Activated naive CD8-positive, alpha-beta T cell (primary cell): ENCODE measurements at regions not wholly inside any gene's neighbourhood (a gene's known extent, or its start where the extent isn't known, plus 50 kb on each side); places are given as distances from the start of the nearest gene placed in this dataset.
"Not testable (repeated sequence)": the region's sequence is repeated elsewhere in the genome, so short reads cannot be mapped to it uniquely, and the experiment has no call there.

Experiments
- H3K27ac Mint-ChIP-seq: one replicate; pipeline ENCODE4 v1.8.0; 2021; ENCODE audit warnings: mixed read lengths
- H3K27me3 Mint-ChIP-seq: one replicate; pipeline ENCODE4 v1.8.0; 2021; ENCODE audit warnings: mixed read lengths
- H3K36me3 Mint-ChIP-seq: one replicate; pipeline ENCODE4 v1.8.0; 2021; ENCODE audit warnings: mixed read lengths
- H3K4me1 Mint-ChIP-seq: one replicate; pipeline ENCODE4 v1.8.0; 2021; ENCODE audit warnings: low read depth, mixed read lengths
- H3K4me3 Mint-ChIP-seq: one replicate; pipeline ENCODE4 v1.8.0; 2021; ENCODE audit warnings: mild to moderate bottlenecking, mixed read lengths
- H3K9me3 Mint-ChIP-seq: one replicate; pipeline ENCODE4 v1.8.0; 2021; ENCODE audit warnings: low read depth, mixed read lengths

- no peaks in the 10 kb centered on the region for H3K9me3 Mint-ChIP-seq
- H3K36me3 Mint-ChIP-seq, result no peaks in the 10 kb centered on the region
- no peaks in the 10 kb centered on the region for H3K27me3 Mint-ChIP-seq
- no peak overlapping the region for H3K4me3 Mint-ChIP-seq
- H3K27ac Mint-ChIP-seq, result no peak overlapping the region
- no peaks in the 10 kb centered on the region for H3K4me1 Mint-ChIP-seq
Observed at GRCh38 chr5:56298336-56299090, 65.4 kb upstream of the ANKRD55 start.

- Mint-ChIP-seq H3K4me1 (no peaks in the 10 kb centered on the region), H3K27me3 (no peaks in the 10 kb centered on the region), H3K4me3 (no peak overlapping the region), H3K9me3 (no peaks in the 10 kb centered on the region), H3K36me3 (no peaks in the 10 kb centered on the region), H3K27ac (no peak overlapping the region)
Observed at GRCh38 chr5:56297851-56298250, 64.7 kb upstream of the ANKRD55 start.

GRCh38 chr5:56295311-56295710 is 62.2 kb upstream of the ANKRD55 start:
- H3K4me1 Mint-ChIP-seq, H3K27me3 Mint-ChIP-seq, H3K36me3 Mint-ChIP-seq, H3K4me3 Mint-ChIP-seq, H3K27ac Mint-ChIP-seq, H3K9me3 Mint-ChIP-seq: not testable (repeated sequence)

- Mint-ChIP-seq H3K4me3 (no peak overlapping the region), H3K9me3 (no peaks in the 10 kb centered on the region), H3K4me1 (peaks cover 4% of the 10 kb centered on the region), H3K36me3 (no peaks in the 10 kb centered on the region), H3K27ac (no peak overlapping the region), H3K27me3 (no peaks in the 10 kb centered on the region)
Observed at GRCh38 chr5:56294354-56294753, 61.2 kb upstream of the ANKRD55 start.

GRCh38 chr5:56292874-56293273 is 59.7 kb upstream of the ANKRD55 start:
- not testable (repeated sequence) for H3K27me3 Mint-ChIP-seq, H3K27ac Mint-ChIP-seq, H3K9me3 Mint-ChIP-seq, H3K36me3 Mint-ChIP-seq, H3K4me1 Mint-ChIP-seq, H3K4me3 Mint-ChIP-seq

DNA sequence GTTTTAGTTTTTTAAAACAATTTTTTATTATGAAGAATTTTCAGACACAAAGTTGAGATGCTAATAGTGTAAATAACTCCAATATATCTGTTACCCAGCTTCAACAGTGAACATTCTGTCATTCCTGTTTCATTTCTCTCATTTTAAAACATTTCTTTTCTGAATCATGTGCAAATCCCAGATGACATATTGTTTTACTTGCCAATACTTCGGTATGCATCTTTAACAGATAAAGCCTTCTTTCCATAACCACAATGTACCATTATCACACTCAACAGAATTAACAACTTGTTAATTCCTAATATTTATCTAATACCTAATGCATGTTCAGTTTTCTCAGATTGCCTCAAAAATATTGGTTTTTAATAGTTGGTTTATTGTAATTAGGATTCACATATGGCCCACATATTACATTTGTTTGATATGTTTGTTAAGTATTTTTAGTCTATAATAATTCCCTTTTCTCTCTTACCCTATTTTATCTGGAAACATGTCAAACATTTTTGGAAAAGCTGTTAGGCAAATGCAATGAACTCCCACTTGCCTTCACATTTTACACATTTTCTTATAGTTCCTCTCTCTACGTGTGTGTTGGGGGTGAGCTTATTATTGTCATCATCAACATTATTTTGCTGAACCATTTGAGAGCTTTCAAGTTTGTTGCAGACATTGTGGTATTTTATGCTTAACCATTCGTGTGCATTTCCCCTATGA is 58.7 kb upstream of the ANKRD55 start:
- H3K4me3 Mint-ChIP-seq, result no peak overlapping the region
- H3K4me1 Mint-ChIP-seq, result peaks cover 4% of the 10 kb centered on the region
- no peaks in the 10 kb centered on the region for H3K36me3 Mint-ChIP-seq
- H3K27me3 Mint-ChIP-seq, result no peaks in the 10 kb centered on the region
- H3K27ac Mint-ChIP-seq, result no peak overlapping the region
- no peaks in the 10 kb centered on the region for H3K9me3 Mint-ChIP-seq

- Mint-ChIP-seq H3K36me3 (no peaks in the 10 kb centered on the region), H3K9me3 (no peaks in the 10 kb centered on the region), H3K27me3 (no peaks in the 10 kb centered on the region), H3K27ac (no peak overlapping the region), H3K4me3 (no peak overlapping the region), H3K4me1 (peaks cover 4% of the 10 kb centered on the region)
Observed at GRCh38 chr5:56291079-56291643, 58.0 kb upstream of the ANKRD55 start.

DNA sequence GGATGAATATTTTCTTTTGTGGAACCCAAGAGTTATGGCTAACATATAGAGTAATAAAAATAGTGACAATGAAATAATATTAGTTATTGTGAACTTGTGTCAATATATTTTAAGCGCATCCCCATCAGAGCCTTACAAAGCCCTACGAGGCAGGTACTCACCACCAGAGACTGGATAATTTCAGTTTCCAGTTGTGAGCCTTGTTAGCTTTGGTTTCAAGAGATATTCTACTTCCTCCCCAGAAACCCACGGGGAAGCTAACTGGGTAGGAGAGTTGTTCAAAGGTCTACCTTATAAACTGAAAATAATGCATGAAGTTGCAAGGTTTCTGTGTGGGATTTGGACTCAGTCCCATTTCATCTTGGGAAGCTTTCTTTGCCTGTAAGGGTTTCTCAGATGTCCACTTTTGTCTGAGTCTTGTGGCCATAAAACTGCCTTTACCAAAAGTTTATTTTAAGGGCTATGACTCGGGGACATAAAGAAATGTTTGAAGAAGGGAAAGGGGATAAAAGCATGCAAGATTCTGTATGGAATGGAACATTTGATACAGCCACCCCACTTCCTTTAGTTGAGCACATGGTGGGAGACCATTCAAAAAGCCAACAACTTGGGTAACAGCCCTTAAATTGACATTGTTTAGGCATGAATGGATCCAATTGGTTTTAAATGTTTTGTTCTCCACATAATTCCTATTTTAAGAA is 57.4 kb upstream of the ANKRD55 start:
- H3K27me3 Mint-ChIP-seq, result no peaks in the 10 kb centered on the region
- no peak overlapping the region for H3K4me3 Mint-ChIP-seq
- no peak overlapping the region for H3K27ac Mint-ChIP-seq
- H3K9me3 Mint-ChIP-seq, result no peaks in the 10 kb centered on the region
- no peaks in the 10 kb centered on the region for H3K36me3 Mint-ChIP-seq
- H3K4me1 Mint-ChIP-seq, result peaks cover 4% of the 10 kb centered on the region

GRCh38 chr5:56289602-56289987 is 56.5 kb upstream of the ANKRD55 start:
- H3K4me3 Mint-ChIP-seq, result no peak overlapping the region
- H3K9me3 Mint-ChIP-seq, result no peaks in the 10 kb centered on the region
- H3K36me3 Mint-ChIP-seq, result no peaks in the 10 kb centered on the region
- peaks cover 4% of the 10 kb centered on the region for H3K4me1 Mint-ChIP-seq
- no peak overlapping the region for H3K27ac Mint-ChIP-seq
- no peaks in the 10 kb centered on the region for H3K27me3 Mint-ChIP-seq

- no peaks in the 10 kb centered on the region for H3K9me3 Mint-ChIP-seq
- no peak overlapping the region for H3K4me3 Mint-ChIP-seq
- no peak overlapping the region for H3K27ac Mint-ChIP-seq
- peaks cover 4% of the 10 kb centered on the region for H3K4me1 Mint-ChIP-seq
- H3K27me3 Mint-ChIP-seq, result no peaks in the 10 kb centered on the region
- no peaks in the 10 kb centered on the region for H3K36me3 Mint-ChIP-seq
Observed at GRCh38 chr5:56288873-56289601, 55.9 kb upstream of the ANKRD55 start.

GRCh38 chr5:56286015-56286884 is 53.1 kb upstream of the ANKRD55 start:
- Mint-ChIP-seq H3K9me3 (no peaks in the 10 kb centered on the region), H3K4me3 (no peak overlapping the region), H3K27me3 (no peaks in the 10 kb centered on the region), H3K36me3 (no peaks in the 10 kb centered on the region), H3K27ac (no peak overlapping the region), H3K4me1 (peaks cover 4% of the 10 kb centered on the region)

DNA sequence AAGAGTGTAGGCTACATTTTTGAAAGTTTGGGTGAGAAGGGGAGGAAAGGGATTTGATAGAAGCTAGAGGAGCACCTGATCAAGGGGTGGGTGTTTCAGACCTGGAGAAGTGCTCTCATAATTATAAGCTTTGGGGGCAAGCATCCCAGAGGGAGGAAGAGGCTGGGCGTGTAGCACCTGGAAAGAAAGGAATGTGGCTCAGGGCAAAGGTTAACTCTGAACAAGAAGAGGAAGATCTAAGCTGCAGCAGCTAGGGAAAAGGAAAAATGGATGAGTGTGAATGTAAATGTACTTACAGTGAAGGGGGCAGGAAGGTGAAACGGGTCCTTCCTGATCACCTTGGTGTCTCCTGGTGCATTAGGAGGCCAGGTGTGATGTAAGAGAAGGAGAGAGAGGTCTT is 49.8 kb upstream of the ANKRD55 start:
- Mint-ChIP-seq H3K27me3 (no peaks in the 10 kb centered on the region), H3K4me3 (no peak overlapping the region), H3K36me3 (no peaks in the 10 kb centered on the region), H3K4me1 (no peaks in the 10 kb centered on the region), H3K27ac (no peak overlapping the region), H3K9me3 (no peaks in the 10 kb centered on the region)
